ENCODE measurements at regions not wholly inside any gene's neighbourhood (a gene's known extent, or its start where the extent isn't known, plus 50 kb on each side); places are given as distances from the start of the nearest gene placed in this dataset.
"Not testable (repeated sequence)": the region's sequence is repeated elsewhere in the genome, so short reads cannot be mapped to it uniquely, and the experiment has no call there.

DNA sequence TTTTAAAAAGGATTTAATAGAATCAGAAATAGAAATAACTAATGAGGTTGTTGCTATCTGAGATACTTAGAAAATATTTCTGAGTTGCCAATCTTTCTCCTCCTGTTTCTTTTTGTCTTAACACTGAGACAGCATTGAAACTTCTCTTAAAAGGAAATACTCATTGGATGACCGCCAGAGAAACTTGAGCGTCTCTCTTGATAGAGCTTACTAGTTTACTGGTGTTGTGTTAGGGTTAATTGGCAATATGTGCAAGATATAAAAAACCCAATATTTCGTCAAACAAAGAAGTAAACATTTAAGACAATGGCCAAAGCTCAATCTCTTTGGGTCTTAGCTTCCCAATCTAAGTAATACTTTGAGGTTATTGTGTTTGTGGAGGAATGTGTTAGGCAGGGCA is 176.4 kb upstream of the CHD1 start:
- no peak for DNase-seq

DNA sequence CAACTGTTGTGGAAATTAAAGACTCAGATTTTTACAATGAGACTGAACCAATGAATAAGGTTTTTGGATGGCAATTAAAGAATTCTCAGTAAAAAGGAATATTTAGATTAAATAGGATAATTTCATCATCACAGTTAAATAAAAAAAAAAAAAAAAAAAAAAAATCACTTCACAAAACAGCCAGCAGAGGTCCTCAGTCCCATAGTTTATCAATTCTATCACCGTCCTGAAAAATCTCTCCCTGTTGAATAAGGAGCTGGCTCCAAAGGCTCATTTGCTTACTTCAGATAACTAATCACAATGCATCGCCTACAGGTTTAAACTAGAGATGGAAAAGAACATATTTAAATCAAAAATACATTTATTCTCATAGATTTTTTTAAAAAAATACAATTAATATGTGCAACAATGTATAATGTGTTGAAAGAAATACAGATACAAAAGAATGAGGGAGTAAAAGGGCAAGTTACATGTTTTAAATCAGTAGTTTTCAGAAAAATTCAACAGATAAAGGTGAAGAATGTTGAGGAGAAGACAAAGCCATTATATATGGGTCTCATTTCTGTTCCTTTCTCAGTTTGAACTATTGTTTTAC is 175.8 kb upstream of the CHD1 start:
- DNase-seq, result peak; percentile 22

DNA sequence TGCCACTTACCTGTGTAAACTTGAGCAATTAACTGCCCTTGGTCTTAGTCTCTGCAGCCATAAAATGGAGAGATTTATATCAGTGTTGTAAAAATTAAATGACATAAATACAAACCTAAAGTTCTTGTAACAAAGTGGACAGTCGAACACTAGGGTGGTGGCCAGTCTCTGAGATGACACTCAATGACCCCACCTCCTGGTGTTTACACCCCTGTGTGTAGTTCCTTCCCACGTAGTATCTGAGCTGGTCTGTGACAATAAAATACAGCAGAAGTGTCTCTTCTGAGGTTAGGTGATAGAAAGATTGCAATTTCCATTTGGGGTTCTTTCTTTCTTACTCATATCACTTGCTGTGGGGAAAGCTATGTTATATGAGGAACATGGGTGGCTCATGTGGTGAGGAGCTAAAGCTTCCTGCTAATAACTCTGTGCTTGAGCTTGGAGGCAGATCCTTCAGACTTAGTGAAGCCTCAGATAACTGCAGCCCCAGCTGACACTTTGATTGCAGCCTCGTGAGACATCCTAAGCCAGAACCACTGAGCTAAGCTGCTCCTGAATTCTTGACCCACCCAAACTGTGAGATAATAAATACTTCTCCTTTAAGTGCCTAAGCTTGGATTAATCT is 173.4 kb upstream of the CHD1 start:
- no peak for DNase-seq

GRCh38 chr5:99099691-99100090 is 170.9 kb upstream of the CHD1 start:
- no peak for DNase-seq

DNA sequence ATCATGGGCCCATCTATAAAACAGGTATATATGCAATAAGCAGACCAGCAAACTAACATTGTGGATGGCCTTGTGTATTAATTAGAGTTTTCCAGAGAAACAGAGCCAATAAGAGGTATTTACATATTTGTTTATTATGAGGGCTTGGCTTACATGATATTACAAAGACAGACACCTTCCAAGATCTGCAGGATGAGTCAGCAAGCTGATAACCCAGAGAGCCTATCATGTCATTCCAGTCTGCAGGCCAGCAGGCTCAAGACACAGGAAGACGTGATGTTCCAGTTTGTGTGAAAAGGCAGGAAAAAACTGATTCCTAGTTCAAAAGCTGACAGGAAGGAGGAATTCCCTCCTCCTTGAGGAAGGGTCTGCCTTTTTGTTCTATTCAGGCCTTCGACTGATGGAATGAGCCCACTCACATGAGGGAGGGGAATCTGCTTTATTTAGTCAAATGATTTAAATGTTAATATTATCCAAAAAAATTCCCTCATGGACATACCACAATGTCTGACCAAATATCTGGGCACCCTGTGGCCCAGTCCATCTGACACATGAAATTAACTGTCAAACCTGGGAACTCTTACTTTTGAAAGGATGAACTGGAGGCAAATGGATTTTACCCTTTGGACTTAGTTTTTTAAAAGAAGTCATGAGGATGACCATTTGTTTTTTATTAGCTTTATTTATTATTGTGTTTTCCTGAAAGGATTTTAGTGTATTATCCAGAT is 161.2 kb upstream of the CHD1 start:
- no peak for DNase-seq

- no peak for DNase-seq
Measured at GRCh38 chr5:99088309-99088708, 159.5 kb upstream of the CHD1 start.

GRCh38 chr5:99083197-99083596 is 154.4 kb upstream of the CHD1 start:
- no peak for DNase-seq

DNA sequence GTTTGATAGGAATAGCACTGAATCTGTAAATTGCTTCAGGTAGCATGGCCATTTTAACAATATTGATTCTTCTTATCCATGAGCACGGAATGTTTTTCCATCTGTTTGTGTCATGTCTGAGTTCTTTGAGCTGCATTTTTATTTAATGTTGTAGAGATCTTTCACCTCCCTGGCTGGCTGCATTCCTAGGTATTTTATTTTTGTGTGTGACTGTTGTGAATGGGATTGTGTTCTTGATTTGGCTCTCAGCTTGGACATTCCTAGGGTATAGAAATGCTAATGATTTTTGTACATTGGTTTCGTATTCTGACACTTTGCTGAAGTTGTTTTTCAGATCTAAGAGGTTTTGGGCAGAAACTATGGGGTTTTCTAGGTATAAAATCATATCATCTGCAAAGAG is 152.9 kb upstream of the CHD1 start:
- DNase-seq, result no peak

DNA sequence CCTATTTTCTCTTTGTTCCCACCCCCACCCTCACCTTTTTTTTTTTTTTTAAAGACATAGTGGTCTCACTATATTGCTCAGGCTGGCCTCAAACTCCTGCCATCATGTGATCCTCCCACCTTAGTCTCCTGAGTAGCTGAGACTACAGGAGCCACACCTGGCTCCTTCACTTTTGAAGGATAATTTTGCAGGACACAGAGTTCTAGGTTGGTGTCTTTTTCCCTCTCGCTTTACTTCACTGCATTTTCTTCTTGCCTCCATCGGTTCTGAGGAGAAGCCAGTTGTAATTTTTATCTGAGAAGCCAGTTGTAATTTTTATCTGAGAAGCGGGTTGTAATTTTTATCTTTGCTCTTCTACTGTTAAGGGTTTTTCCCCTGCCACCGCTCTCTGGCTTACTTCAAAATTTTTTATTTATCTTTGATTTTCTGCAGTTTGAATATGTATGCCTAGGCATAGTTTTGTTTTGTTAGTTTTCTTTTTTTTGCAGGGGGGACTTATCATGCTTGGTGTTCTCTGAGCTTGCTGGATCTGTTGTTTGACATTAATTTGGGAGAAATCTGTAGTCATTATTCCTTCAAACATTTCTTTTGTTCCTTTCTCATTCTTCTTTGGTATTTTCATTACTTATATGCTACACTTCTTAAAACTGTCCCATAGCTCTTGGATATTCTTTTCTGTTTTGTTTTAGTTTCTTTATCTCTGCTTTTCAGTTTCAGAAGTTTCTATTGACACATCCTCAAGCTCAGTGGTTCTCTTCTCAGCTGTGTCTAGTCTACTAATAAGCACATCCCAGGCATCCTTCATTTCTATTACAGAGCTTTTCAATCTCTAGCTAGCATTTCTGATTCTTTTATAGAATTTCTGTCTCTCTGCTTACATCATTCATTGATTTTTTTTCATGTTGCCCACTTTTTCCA is 148.2 kb upstream of the CHD1 start:
- DNase-seq, result no peak

DNA sequence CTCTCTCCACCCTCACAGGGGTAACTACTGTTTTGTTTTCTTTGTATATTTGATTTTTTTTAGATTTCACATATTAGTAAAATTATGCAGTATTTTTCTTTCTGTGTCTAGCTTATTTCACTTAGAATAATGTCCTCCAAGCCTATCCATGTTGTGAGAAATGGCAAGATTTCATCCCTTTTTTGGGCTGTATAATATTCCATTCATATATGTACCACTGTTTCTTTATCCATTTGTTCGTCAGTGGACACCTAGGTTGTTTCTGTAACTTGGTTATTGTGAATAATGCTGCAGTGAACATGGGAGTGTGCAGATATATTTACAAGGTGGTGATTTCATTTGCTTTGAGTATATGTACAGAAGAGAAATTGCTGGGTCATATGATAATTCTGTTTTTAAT is 144.0 kb upstream of the CHD1 start:
- no peak for DNase-seq

GRCh38 chr5:99070822-99071221 is 142.0 kb upstream of the CHD1 start:
- no peak for DNase-seq

- DNase-seq, result no peak
Measured at GRCh38 chr5:99070362-99070761, 141.6 kb upstream of the CHD1 start.

GRCh38 chr5:99068944-99069650 is 140.3 kb upstream of the CHD1 start:
- DNase-seq, result no peak

- no peak for DNase-seq
Measured at GRCh38 chr5:99063737-99064136, 134.9 kb upstream of the CHD1 start.

- no peak for DNase-seq
Measured at GRCh38 chr5:99061711-99062110, 132.9 kb upstream of the CHD1 start.

DNA sequence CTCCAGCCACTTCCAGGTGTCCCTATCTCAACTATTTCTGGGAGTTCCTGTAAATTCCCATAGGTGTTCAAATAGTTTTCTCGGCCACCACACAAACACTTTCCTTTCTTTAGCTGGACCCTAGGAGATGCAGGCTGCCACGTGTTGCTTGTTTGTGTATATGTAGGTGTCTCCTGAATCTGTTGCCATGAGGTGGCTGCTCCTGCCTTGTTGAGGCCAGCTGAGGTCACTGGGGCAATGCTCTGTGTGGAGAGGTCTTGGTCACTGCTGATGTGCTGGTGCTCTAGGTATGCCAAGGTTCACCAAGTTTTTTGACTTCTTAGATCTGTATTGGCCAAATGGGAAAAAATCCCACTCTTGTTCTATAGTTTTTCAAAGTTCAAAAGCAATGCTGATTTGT is 132.5 kb upstream of the CHD1 start:
- no peak for DNase-seq

- DNase-seq, result peak; percentile 88
Measured at GRCh38 chr5:99060306-99061261, 131.8 kb upstream of the CHD1 start.

DNA sequence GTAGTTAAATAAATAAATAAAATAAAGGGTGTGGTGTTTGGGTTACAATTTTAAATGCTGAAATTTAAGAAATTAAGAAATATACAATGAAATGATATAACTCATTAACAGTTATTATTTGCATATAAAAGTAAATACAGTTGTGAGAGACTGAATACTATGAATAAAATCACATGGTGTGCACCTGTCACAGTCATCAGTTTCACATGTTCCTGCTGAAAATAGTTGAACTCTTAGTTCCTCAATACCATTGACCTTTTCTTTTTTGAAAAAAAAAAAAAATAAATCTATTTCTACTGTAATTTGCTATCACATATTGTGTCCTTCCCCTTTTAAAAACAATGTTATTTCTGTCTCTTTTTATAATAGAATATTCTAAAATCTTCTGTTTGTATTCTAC is 130.9 kb upstream of the CHD1 start:
- no peak for DNase-seq

DNA sequence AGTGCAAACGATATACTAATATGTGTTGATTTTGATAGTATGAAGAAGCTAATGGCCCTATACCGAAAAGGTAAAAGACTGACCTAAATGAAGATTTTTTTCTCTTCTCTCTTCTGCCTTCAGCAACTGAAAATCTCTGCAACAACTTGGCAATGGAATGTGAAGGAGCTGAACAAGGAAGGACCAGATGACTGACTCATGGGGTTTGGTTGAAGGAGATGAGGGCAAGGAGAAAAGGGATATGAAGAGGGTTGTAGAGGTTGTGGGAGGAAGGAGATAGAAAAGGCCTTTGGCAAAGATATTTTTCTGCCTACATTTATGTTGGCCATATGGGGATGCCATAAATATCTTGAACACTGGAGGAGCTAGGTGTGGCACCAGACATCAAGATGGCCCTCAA is 129.7 kb upstream of the CHD1 start:
- no peak for DNase-seq

DNA sequence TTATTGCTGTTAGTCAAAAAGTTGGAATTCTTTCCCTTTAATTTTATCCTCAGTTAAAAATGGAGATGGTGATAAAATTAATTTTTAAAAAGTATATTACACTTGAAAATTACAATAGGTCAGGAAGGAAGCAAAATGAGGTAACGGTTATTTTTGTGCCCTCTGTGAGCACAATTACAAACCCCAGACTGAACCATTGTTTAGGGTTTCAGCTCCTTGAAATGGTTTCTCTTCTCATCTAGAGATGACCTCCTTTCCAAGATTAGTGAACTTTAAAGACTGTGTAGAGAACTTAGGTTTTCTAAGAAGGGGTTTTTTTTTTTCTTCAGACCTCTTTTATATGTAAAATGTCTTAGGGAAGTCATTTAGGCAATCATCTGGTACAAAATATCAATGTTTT is 126.2 kb upstream of the CHD1 start:
- DNase-seq, result peak; percentile 10

DNA sequence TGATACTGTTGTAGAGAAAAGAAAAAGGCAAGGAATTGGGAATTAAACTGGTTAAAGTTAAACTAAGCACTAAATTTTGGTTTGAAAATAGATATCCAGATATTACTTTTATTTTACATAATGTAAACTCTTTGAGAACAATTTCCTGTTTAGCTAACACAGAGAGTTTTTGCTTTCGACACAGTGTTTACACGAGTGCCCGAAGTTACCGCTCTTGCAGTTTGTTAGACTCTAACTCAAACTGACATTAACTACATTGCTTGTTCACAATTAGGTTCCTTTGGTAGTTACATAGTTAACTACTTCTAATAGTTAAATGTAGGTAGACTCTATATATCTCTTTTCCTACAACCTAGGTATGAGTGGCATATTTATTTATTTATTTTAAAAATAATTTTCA is 117.1 kb upstream of the CHD1 start:
- DNase-seq, result no peak

DNA sequence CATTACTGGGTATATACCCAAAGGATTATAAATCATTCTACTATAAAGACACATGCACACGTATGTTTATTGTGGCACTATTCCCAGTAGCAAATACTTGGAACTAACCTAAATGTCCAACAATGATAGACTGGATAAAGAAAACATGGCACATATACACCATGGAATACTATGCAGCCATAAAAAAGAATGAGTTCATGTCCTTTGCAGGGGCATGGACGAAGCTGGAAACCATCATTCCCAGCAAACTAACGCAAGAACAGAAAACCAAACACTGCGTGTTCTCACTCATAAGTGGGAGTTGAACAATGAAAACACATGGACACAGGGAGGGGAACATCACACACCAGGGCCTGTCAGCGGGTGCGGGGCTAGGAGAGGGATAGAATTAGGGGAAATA is 114.5 kb upstream of the CHD1 start:
- DNase-seq, result not testable (repeated sequence)

Data from CD4-positive, alpha-beta T cell treated with Interleukin-17A for 1 hour (primary cell).